Stimulated activated CD4-positive, alpha-beta T cell treated with anti-CD3 and anti-CD28 coated beads, Interleukin-1b, Interleukin-23, amount 100 ng/mL, for 4 hours (primary cell): ENCODE measurements at regions not wholly inside any gene's neighbourhood (a gene's known extent, or its start where the extent isn't known, plus 50 kb on each side); places are given as distances from the start of the nearest gene placed in this dataset.
"Not testable (repeated sequence)": the region's sequence is repeated elsewhere in the genome, so short reads cannot be mapped to it uniquely, and the experiment has no call there.

Experiments
- DNase-seq, 2 donors: peaks; one replicate each; pipeline ENCODE4 v3.0.0-alpha.2; 2020; ENCODE audit warnings: low read depth in 2 of 2

GRCh38 chr14:87815121-87815520, 177.9 kb downstream of the GALC start:
- DNase-seq: no peak

- DNase-seq: no peak
Measured at GRCh38 chr14:87813686-87814085, 179.3 kb downstream of the GALC start.

DNA sequence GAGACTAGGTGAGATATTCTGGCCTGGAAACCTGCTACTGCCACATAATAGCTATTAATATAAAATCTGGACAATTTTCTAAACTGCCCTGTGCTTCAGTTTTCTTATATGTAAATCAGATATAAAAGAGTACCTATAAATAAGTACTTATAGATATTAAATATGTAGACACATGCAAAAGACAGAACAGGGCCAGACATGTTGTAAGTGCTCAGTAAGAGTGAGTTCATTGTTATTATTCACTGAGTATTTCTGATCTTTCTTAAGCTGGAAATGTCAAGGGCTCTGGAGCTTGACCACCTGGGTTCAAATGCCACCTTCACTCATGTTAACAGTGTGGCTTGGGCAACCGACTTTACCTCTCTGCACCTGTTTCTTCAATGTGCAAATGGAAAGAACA, 179.8 kb downstream of the GALC start:
- no peak for DNase-seq

GRCh38 chr14:87811246-87811645, 181.7 kb downstream of the GALC start:
- no peak for DNase-seq

- DNase-seq: no peak
Measured at GRCh38 chr14:87810711-87811110, 182.3 kb downstream of the GALC start.

DNA sequence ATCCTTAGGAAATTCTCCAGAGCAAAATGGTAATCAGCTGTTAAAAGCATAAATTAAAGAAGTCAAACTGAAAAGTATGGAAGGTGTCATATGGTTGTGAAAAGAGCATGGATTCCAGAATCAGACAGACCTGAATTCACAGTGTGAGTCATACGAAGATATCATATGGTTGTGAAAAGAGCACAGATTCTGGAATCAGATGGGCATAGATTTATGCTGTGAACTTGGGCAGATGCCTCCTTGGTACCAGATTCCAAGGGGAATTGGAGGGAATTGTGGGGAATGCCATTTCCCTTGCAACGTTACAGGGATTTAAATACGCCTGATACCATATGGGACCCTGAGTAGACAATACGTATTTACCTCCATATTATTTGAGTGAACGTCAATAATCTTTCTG, 183.7 kb downstream of the GALC start:
- DNase-seq: no peak

GRCh38 chr14:87805315-87805723, 187.7 kb downstream of the GALC start:
- DNase-seq: peak; percentile 24 to 32

- no peak for DNase-seq
Measured at GRCh38 chr14:87800216-87800615, 192.8 kb downstream of the GALC start.

GRCh38 chr14:87799400-87799799, 193.6 kb downstream of the GALC start:
- no peak for DNase-seq

DNA sequence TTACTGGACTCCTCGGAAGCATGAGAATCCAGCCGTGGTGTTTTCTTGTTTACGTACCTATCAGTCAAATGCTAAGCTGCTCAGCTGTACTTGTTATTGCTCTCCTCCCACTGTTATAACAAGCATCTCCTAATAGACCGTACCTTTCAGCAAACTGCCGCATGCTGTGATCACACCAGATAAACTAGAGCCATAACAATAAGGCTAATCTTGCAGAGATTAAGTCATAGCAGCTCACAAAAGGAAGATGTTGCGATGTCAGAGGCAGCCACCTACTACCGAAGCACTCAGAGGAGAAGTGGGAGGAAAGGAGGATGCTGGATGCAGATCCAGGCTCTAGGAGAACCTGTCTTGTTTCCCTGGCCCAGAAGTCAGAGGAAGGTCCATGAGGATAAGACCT, 196.0 kb downstream of the GALC start:
- no peak for DNase-seq

DNA sequence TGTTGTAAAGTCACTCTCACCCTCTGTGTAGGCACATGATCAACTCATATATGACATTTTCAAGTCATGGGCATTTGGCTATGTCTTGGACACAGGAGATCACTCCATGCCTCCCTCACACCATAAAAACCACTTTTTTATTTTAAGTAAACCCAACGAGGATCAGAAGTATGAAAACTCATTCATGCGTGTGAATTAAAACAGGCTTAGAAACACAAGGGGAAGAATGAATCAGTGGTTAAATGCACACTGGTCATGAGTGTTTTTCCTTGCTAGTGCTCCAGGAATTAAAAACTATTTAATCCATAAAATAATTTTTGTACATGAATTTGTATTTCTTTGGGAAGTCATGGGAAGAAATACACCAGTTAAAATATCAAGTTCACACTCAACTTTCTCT, 198.4 kb downstream of the GALC start:
- no peak for DNase-seq

GRCh38 chr14:87785897-87786296, 207.1 kb downstream of the GALC start:
- no peak for DNase-seq

GRCh38 chr14:87784386-87784785, 208.6 kb downstream of the GALC start:
- DNase-seq: no peak

DNA sequence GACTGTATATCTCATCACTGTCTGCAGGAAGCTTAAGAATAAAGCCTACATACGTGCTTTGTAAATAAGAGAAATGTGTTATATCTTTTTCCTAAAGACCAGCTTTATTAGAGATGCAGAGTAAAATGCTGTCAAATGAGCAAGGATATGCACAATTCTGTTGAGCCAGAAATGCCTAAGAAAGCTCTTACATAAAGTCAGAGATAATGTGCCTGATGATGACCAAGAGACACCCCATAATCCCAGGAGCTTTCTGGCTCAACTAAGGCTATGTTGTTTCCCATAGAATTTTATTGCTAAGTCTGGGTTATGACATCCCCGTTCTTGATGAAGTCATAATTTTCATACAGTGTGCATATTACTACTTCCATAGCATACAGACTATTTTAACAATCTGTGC, 209.9 kb downstream of the GALC start:
- no peak for DNase-seq

- no peak for DNase-seq
Measured at GRCh38 chr14:87772854-87773253, 220.1 kb downstream of the GALC start.

GRCh38 chr14:87767567-87767901, 225.4 kb downstream of the GALC start:
- DNase-seq: no peak

GRCh38 chr14:87758876-87759275, 234.1 kb downstream of the GALC start:
- DNase-seq: no peak

- DNase-seq: no peak
Measured at GRCh38 chr14:87756661-87757060, 236.3 kb downstream of the GALC start.

DNA sequence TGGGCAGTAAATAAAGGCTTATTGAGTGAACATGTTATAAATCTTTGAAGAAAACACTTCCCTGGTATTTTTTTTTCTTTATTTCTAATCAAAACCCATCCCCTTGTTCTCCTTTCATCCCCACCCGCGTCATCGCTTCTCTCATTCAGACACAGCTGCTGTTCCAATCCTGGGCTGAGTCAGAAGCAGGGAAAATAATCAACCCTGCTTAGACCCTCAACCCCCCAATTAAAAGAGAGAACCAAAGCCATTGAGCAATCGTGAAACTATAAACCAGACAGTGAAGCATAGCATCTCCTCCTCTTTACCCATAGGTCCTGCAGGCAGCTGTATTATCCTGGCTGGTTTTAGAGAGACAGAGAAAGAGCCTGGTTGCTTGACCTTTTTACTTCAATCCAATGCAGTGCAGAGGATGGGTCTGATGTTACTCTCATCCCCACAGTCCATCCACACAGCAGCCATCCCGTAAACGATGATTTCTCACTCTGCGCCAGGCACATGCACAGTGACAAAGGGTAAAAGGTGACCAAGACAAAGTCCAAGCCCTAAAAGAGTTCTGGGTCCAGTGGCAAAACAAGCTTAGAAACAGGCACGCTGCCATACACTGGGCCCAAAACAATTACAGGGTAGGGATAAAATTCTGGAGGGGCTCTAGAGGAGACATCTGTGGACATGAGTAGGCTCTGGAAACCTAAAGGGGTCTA, 238.3 kb downstream of the GALC start:
- DNase-seq: no peak

DNA sequence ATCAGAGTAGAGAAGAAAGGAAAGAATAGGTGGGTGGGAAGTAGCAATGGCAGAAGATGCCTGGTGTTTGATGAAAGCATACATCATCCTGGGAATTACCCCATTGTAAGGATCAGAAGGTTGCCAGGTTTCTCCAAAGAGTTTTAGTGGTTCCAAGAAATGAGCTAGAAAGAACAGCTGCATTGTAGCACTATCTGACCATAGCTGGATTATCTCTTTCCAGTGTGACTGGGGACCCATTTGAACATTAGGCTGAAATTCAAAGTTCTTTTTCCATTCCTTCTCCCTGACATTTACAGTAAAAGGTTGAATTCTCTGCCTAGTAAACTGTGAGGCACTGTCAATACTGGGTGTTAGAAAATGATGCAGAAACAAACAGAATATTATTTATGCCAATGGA, 244.4 kb downstream of the GALC start:
- DNase-seq: no peak

GRCh38 chr14:87745507-87746118, 247.4 kb downstream of the GALC start:
- no peak for DNase-seq

- DNase-seq: not testable (repeated sequence)
Measured at GRCh38 chr14:87734577-87735360, 258.2 kb downstream of the GALC start.

DNA sequence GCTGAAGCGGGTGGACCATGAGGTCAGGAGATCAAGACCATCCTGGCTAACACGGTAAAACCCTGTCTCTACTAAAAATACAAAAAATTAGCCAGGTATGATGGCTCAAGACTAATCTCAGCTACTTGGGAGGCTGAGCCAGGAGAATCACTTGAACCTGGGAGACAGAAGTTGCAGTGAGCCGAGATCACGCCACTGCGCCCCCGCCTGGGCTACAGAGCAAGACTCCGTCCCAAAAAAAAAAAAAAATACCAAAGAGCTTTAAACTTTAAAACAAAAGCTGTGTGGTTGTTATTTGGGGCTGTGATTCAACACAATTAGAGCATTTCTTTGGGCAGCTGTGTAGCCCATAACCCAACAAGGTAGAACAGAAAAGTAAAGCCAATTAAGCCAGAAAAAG, 259.9 kb downstream of the GALC start:
- DNase-seq: not testable (repeated sequence)
